ENCODE measurements at regions not wholly inside any gene's neighbourhood (a gene's known extent, or its start where the extent isn't known, plus 50 kb on each side); places are given as distances from the start of the nearest gene placed in this dataset.
"Not testable (repeated sequence)": the region's sequence is repeated elsewhere in the genome, so short reads cannot be mapped to it uniquely, and the experiment has no call there.

DNA sequence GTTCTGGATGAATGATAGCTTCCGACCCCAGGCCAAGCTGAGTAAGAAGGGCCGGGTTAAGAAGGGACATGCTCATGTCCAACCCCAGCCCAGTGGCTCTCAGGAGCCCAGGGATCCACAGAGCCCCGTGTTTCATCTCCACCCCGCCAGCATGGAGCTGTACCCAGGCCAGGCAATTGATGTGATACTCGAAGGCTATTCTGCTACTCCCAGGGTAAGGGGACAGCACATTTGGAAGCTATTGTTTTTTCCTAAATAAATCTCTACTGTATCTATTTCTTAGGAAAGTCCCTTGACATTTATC lies 255.0 kb upstream of the NBPF12 start:
- WGBS, 2 experiments = no CpG with 5 or more reads among the region's 5 CpGs
- H3K36me3 ChIP-seq (ENCODE audit: control insufficient read depth, insufficient read depth, low read length); H3K27me3 ChIP-seq (ENCODE audit: control insufficient read depth, insufficient read depth, low read length, poor library complexity, severe bottlenecking); H3K4me3 ChIP-seq (ENCODE audit: insufficient read depth, low read depth, low read length); H3K27ac ChIP-seq (ENCODE audit: insufficient read depth, low read depth, low read length, poor library complexity, severe bottlenecking); H3K9me3 ChIP-seq (ENCODE audit: control insufficient read depth, low read length); H3K4me1 ChIP-seq (ENCODE audit: control insufficient read depth, insufficient read depth, low read length): not testable (repeated sequence)

DNA sequence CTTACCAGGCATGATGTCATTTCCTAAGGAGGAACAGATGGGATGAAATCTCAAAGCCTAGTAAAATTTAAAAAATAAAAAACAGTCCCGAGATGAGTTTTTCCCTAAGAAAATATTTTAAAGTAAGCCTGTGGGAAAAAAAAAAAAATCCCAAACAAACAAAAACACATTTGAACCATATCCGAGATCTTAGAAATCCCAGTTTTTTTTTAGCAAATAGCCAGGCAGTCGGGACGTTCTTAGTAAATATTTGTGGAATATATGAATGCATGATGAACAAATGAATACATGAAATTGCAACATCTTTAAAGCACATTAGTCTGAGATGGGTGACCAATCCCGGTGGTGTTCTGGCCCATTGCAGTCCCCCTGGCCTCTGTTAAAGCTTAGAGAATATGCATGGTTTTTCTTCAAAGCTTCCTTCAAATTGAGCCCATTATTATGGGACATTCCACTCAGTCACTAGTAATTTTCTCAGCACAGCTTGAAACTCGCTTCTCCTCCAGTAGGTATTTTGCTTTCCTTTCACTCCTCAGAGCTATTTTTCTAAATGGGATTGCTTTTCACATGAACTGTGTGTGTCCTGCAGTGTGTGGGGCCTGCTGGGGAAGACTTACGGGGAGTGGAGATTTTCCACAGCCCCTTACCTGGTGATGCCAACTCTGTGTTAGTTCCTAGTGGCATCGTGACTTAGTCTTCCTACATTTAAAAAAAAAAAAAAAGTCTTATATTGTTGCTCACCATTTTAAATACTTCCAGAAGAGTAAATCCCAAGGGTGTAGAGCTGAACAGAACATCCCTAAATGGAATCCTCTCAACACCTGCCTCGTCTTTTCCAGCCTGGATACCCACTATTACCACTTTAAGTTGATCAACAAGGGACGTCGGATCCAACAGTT lies 255.6 kb upstream of the NBPF12 start:
- H3K27me3 ChIP-seq (ENCODE audit: control insufficient read depth, insufficient read depth, low read length, poor library complexity, severe bottlenecking); H3K4me1 ChIP-seq (ENCODE audit: control insufficient read depth, insufficient read depth, low read length); H3K36me3 ChIP-seq (ENCODE audit: control insufficient read depth, insufficient read depth, low read length); H3K9me3 ChIP-seq (ENCODE audit: control insufficient read depth, low read length); H3K27ac ChIP-seq (ENCODE audit: insufficient read depth, low read depth, low read length, poor library complexity, severe bottlenecking); H3K4me3 ChIP-seq (ENCODE audit: insufficient read depth, low read depth, low read length): not testable (repeated sequence)
- 0% methylated on average over 1 of the region's 11 CpGs for WGBS, 2 experiments

DNA sequence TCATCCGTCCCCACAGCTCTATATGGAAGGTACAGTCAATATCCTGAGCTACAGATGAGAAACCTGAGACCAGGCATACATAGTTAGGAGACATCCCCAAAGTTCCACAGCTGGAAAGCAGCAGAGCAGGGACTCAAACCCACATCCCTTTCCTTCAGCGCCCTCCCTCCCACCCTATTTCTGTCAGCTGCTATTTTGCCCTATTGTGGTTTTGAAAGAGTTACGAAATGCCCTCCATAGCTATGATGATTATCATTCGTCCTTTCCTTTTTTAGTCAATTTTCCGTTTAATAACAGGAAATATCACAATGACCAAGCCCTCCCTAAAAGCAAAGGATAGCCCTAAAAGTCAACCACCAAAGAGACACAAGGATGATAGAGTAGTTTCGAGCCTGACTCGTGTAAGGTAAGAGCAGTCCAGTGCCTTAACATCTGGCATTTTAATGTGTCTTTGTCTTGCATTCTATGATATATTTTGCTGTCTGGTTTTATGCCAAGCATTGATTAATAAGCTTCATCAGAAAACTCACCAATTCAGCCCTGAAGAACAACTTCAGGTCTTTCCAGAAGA lies 264.3 kb upstream of the NBPF12 start:
- H3K4me1 ChIP-seq (ENCODE audit: control insufficient read depth, insufficient read depth, low read length); H3K9me3 ChIP-seq (ENCODE audit: control insufficient read depth, low read length); H3K27ac ChIP-seq (ENCODE audit: insufficient read depth, low read depth, low read length, poor library complexity, severe bottlenecking); H3K4me3 ChIP-seq (ENCODE audit: insufficient read depth, low read depth, low read length); H3K36me3 ChIP-seq (ENCODE audit: control insufficient read depth, insufficient read depth, low read length); H3K27me3 ChIP-seq (ENCODE audit: control insufficient read depth, insufficient read depth, low read length, poor library complexity, severe bottlenecking): not testable (repeated sequence)
- 75 to 85% methylated on average over 3 of the region's 7 CpGs for WGBS, 2 experiments

DNA sequence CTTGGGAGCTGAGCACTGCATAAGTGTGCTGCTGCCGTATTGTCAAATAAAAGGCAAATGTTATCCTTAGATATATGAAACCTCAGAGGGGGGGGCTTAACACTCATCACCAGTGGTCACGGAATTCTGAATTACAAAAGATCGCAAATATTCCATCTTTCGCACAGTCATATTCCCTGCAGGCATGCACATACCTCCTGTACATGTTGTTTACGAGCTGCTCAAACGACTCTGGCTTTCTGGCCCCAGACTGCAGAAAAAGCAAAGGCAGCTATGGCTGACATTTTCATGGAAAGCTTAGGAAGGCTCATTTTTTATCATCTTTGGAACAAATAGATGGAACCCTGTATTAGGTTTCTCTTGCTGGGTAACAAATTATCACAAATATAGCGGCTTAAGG lies 265.5 kb upstream of the NBPF12 start:
- 88 to 92% methylated on average over 2 to 3 of the region's 7 CpGs for whole genome bisulfite sequencing, 2 experiments
- H3K9me3 ChIP-seq (ENCODE audit: control insufficient read depth, low read length); H3K27ac ChIP-seq (ENCODE audit: insufficient read depth, low read depth, low read length, poor library complexity, severe bottlenecking); H3K36me3 ChIP-seq (ENCODE audit: control insufficient read depth, insufficient read depth, low read length); H3K4me3 ChIP-seq (ENCODE audit: insufficient read depth, low read depth, low read length); H3K27me3 ChIP-seq (ENCODE audit: control insufficient read depth, insufficient read depth, low read length, poor library complexity, severe bottlenecking); H3K4me1 ChIP-seq (ENCODE audit: control insufficient read depth, insufficient read depth, low read length): not testable (repeated sequence)

DNA sequence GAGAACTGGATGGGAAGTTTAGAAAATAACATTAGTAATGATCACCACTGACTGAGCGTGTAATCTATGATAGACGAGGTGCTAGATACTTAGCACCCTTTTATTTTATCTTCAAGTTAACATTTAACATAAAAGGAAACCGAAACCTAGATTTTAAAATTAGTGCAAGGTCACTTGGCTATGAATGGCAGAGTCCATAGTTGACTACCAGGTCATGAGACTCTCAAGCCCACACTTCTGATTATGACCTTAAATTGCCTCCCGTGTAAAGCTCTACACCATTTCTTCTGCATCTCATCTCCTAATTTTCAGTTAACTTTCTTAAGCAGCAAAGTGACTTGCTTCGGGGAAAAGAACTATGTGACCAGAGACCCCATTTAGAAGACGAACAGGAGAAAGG lies 266.5 kb upstream of the NBPF12 start:
- not testable (repeated sequence) for H3K9me3 ChIP-seq (ENCODE audit: control insufficient read depth, low read length); H3K4me3 ChIP-seq (ENCODE audit: insufficient read depth, low read depth, low read length); H3K27me3 ChIP-seq (ENCODE audit: control insufficient read depth, insufficient read depth, low read length, poor library complexity, severe bottlenecking); H3K27ac ChIP-seq (ENCODE audit: insufficient read depth, low read depth, low read length, poor library complexity, severe bottlenecking); H3K36me3 ChIP-seq (ENCODE audit: control insufficient read depth, insufficient read depth, low read length); H3K4me1 ChIP-seq (ENCODE audit: control insufficient read depth, insufficient read depth, low read length)
- WGBS, 2 experiments = 92 to 100% methylated on average over 2 of the region's 6 CpGs

DNA sequence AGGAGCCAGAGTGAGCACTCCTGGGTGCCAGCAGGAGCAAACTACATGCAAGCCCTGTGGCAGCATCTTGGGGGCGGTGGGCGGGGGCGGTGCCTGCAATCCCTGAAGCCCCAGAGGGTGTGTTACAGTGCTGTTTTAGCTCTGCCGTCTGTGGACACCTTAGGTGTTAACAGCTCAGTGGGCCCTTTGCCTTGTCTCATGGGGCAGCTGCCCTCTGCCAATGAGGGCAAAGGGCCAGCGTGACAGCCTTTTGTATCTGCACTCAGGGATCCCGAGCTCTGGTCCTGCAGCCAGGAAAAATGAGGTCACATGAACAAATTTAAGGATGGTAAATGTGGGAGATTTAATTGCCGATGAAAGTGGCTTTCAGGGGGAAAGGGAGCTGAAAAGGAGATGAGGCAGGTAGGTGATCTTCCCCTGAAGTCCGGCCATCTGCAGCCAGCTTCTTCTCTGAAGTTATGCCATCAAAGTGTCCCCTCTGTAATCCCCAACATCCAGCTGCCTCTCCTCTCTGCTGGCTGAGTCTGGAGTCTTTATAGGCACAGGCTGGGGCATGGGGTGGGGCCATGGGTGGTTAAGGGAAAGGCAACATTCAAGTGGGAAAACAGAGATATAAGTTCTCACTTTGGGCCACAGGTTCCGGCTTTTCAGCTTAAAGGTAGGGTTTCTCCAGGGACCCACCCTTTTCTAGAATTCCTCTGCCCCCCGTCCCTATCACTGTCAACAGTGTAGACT lies 267.1 kb upstream of the NBPF12 start:
- 87 to 88% methylated on average over 7 to 8 of the region's 10 CpGs for WGBS, 2 experiments
- H3K4me1 ChIP-seq (ENCODE audit: control insufficient read depth, insufficient read depth, low read length) = not testable (repeated sequence)

DNA sequence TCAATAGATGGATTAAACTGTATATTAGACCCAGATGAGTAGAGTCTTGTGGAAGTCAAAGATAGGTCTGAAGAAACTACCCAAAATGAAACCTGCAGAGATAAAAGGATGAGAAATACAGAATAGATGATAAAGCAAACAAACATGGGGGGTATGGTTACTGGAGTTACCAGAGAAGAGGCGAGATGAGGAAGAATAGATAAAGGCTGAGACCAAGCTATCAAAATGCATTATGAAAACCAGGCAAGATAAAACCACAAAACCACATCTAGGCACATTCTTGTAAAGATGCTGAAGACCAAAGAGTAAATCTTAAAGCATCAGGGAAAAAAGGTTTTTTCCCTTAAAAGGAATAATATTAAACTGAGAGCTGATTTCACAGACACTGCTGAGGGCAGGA lies 271.8 kb upstream of the NBPF12 start:
- no CpG with 5 or more reads among the region's 1 CpG for WGBS, 2 experiments
- H3K4me1 ChIP-seq (ENCODE audit: control insufficient read depth, insufficient read depth, low read length) = not testable (repeated sequence)

More for the DNA sequence above, 267.1 kb upstream of the NBPF12 start:
- not testable (repeated sequence) for H3K36me3 ChIP-seq (ENCODE audit: control insufficient read depth, insufficient read depth, low read length); H3K4me3 ChIP-seq (ENCODE audit: insufficient read depth, low read depth, low read length); H3K27ac ChIP-seq (ENCODE audit: insufficient read depth, low read depth, low read length, poor library complexity, severe bottlenecking); H3K27me3 ChIP-seq (ENCODE audit: control insufficient read depth, insufficient read depth, low read length, poor library complexity, severe bottlenecking); H3K9me3 ChIP-seq (ENCODE audit: control insufficient read depth, low read length)

DNA sequence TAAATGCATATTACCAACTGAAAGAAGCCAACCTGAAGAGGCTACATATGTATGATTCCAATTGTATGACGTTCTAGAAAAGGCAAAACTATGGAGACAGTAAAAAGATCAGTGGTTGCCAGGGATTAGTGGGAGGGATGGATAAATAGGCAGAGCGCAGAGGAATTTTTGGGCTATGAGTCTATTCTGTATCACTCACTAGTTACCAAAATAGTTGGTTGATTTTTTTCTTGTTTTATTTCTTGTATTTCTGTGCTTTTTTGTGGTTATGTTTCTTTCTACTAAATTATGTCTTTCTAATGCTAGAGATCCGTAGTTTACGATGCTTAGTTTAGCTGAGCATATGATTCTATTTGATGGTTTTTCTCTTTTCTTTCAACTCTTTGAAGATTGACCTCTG lies 277.9 kb upstream of the NBPF12 start:
- H3K36me3 ChIP-seq (ENCODE audit: control insufficient read depth, insufficient read depth, low read length); H3K27ac ChIP-seq (ENCODE audit: insufficient read depth, low read depth, low read length, poor library complexity, severe bottlenecking); H3K9me3 ChIP-seq (ENCODE audit: control insufficient read depth, low read length); H3K4me3 ChIP-seq (ENCODE audit: insufficient read depth, low read depth, low read length); H3K27me3 ChIP-seq (ENCODE audit: control insufficient read depth, insufficient read depth, low read length, poor library complexity, severe bottlenecking); H3K4me1 ChIP-seq (ENCODE audit: control insufficient read depth, insufficient read depth, low read length): not testable (repeated sequence)
- no CpG with 5 or more reads among the region's 4 CpGs for WGBS, 2 experiments

More for the DNA sequence above, 271.8 kb upstream of the NBPF12 start:
- H3K36me3 ChIP-seq (ENCODE audit: control insufficient read depth, insufficient read depth, low read length); H3K9me3 ChIP-seq (ENCODE audit: control insufficient read depth, low read length); H3K27me3 ChIP-seq (ENCODE audit: control insufficient read depth, insufficient read depth, low read length, poor library complexity, severe bottlenecking); H3K4me3 ChIP-seq (ENCODE audit: insufficient read depth, low read depth, low read length); H3K27ac ChIP-seq (ENCODE audit: insufficient read depth, low read depth, low read length, poor library complexity, severe bottlenecking): not testable (repeated sequence)

DNA sequence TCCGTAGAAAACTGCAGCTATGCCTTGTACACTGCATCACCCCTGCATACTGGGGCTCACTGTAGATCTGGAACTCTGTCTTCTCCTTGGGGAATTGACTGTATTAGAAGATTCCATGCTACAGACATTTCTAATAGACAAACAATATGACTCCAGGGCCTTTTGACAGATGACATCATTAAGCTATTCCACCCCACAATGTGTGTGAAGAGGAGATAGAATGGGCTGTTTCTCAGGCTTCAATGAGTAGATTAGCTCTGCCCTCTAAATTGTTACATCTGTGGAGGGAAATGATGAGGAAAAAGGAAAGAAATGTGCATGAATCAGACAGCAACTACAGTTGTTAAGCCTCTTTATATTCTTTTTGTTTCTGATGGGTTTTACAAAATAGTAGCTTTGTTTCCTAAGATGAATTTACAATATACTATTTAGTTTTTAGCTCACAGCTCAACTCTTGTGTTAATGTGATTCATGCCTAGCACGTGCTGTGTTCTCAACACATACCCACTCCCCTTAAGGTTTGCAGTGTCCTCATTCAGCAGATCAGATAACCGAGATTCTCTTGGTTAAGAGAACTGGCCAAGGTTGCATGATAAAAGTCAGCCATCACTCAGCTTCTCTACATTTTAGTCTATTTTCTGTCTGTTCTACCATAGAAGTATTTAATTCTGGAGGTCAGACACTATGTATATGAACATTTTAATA lies 281.6 kb upstream of the NBPF12 start:
- not testable (repeated sequence) for H3K4me3 ChIP-seq (ENCODE audit: insufficient read depth, low read depth, low read length); H3K27ac ChIP-seq (ENCODE audit: insufficient read depth, low read depth, low read length, poor library complexity, severe bottlenecking); H3K27me3 ChIP-seq (ENCODE audit: control insufficient read depth, insufficient read depth, low read length, poor library complexity, severe bottlenecking); H3K9me3 ChIP-seq (ENCODE audit: control insufficient read depth, low read length); H3K36me3 ChIP-seq (ENCODE audit: control insufficient read depth, insufficient read depth, low read length); H3K4me1 ChIP-seq (ENCODE audit: control insufficient read depth, insufficient read depth, low read length)
- 83% methylated on average over 1 of the region's 3 CpGs; no CpG with 5 or more reads in 1 of the 2 experiments for WGBS, 2 experiments

DNA sequence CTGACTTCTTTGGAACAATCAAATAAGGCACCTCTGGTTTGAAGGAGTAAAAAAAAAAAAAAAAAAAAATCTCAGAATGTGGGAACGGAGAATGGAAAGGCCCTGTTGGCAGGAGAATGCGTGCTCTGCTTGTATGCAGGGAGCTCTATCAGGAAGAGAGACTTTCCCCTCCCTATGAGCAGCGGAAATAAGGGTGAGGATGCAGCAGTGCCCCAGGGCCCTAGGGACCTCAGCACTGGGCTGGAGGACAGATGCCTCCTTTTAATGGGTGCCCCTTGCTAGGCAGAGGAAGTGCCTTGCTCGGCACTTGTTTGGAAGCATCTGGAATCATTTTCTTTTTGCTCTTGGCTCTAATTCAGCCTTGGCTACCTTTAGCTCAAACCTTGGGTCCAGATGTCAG lies 283.4 kb upstream of the NBPF12 start:
- not testable (repeated sequence) for H3K27me3 ChIP-seq (ENCODE audit: control insufficient read depth, insufficient read depth, low read length, poor library complexity, severe bottlenecking); H3K27ac ChIP-seq (ENCODE audit: insufficient read depth, low read depth, low read length, poor library complexity, severe bottlenecking); H3K4me1 ChIP-seq (ENCODE audit: control insufficient read depth, insufficient read depth, low read length); H3K4me3 ChIP-seq (ENCODE audit: insufficient read depth, low read depth, low read length); H3K36me3 ChIP-seq (ENCODE audit: control insufficient read depth, insufficient read depth, low read length); H3K9me3 ChIP-seq (ENCODE audit: control insufficient read depth, low read length)
- 68 to 100% methylated on average over 1 to 4 of the region's 4 CpGs for WGBS, 2 experiments

Measured in ectodermal cell (in vitro differentiated cells).